ENCODE measurements at regions not wholly inside any gene's neighbourhood (a gene's known extent, or its start where the extent isn't known, plus 50 kb on each side); places are given as distances from the start of the nearest gene placed in this dataset.

- H3K27ac Mint-ChIP-seq = peak overlapping the region in 1 of 3 donors; percentile 33
- H3K4me1 ChIP-seq (ENCODE audit: control insufficient read depth, insufficient read depth, low read length, poor library complexity, severe bottlenecking) = no peaks in the 10 kb centered on the region
- no peak overlapping the region for H3K4me3 ChIP-seq (ENCODE audit: low read depth, low read length)
- H3K27me3 ChIP-seq (ENCODE audit: control insufficient read depth, insufficient read depth, low read length) = no peaks in the 10 kb centered on the region
- H3K36me3 ChIP-seq (ENCODE audit: control insufficient read depth, insufficient read depth, low read length) = no peaks in the 10 kb centered on the region
- ATAC-seq (ENCODE audit: low read depth in 2 of 2) (no peak), DNase-seq (peak in 1 of 3 donors; percentile 44)
- no peak overlapping the region for H3K27ac ChIP-seq (ENCODE audit: insufficient read depth, low read length, poor library complexity, severe bottlenecking)
- H3K4me1 Mint-ChIP-seq = peaks cover 11 to 15% (median 13%) of the 10 kb centered on the region in 4 donors
- H3K4me3 Mint-ChIP-seq = peak overlapping the region in 1 of 4 donors; percentile 1
- H3K9me3 ChIP-seq (ENCODE audit: control insufficient read depth in 2 of 2, low read length in 2 of 2) = no peaks in the 10 kb centered on the region
- peaks cover 0 to 3% (median 0%) of the 10 kb centered on the region in 7 donors for H3K9me3 Mint-ChIP-seq
- peaks cover 6% of the 10 kb centered on the region for H3K36me3 Mint-ChIP-seq
- no peaks in the 10 kb centered on the region for H3K27me3 Mint-ChIP-seq
Observed at GRCh38 chr14:71497645-71498086, 434.6 kb upstream of the RGS6 start.

DNA sequence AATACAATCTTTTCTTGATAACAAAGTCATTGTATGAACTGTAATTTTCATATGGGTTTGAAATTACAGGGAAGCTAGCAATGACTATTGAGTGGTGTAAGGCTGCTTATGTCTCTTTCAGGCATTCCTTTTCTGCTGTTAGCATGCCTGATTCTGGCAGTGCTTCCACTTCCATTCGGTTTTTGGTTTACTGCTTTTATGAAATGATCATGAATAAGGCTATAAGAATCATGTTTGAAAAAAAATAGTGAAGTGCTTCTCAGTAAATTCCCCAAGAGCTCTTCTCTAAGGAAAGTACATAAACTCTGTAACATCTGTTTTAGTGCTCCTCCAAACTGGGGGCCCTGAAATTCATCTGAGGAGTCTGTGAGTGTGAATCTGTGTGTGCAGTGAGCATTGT, 434.0 kb upstream of the RGS6 start:
- no peaks in the 10 kb centered on the region for H3K27me3 ChIP-seq (ENCODE audit: control insufficient read depth, insufficient read depth, low read length)
- Mint-ChIP-seq H3K4me3 (no peak overlapping the region), H3K27ac (peak overlapping the region in 1 of 3 donors; percentile 33), H3K27me3 (no peaks in the 10 kb centered on the region), H3K36me3 (peaks cover 6% of the 10 kb centered on the region), H3K4me1 (peaks cover 12 to 20% (median 14%) of the 10 kb centered on the region in 4 donors), H3K9me3 (peaks cover 0 to 3% (median 0%) of the 10 kb centered on the region in 7 donors)
- no peaks in the 10 kb centered on the region for H3K36me3 ChIP-seq (ENCODE audit: control insufficient read depth, insufficient read depth, low read length)
- H3K9me3 ChIP-seq (ENCODE audit: control insufficient read depth in 2 of 2, low read length in 2 of 2) = no peaks in the 10 kb centered on the region
- no peaks in the 10 kb centered on the region for H3K4me1 ChIP-seq (ENCODE audit: control insufficient read depth, insufficient read depth, low read length, poor library complexity, severe bottlenecking)
- no peak overlapping the region for H3K4me3 ChIP-seq (ENCODE audit: low read depth, low read length)
- H3K27ac ChIP-seq (ENCODE audit: insufficient read depth, low read length, poor library complexity, severe bottlenecking) = no peak overlapping the region
- no peak for ATAC-seq (ENCODE audit: low read depth in 2 of 2)
- DNase-seq = no peak

DNA sequence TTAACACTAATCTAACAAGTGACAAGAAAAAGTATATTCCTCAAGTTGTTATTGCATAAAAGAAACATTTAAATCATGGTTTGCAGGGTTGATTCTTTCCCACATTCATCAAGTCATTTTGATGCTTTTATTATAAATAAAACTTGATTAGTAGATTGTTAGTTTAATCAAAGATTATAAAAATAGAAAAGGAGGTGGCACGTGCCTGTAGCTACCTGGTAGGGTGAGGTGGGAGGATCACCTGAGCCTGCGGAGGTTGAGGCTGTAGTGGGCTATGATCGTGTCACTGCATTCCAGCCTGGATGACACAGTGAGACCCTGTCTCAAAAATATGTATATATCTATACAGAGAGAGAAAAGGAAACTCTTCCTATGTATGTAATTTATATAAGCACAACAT, 433.2 kb upstream of the RGS6 start:
- Mint-ChIP-seq H3K9me3 (peaks cover 0 to 3% (median 0%) of the 10 kb centered on the region in 7 donors), H3K4me1 (peaks cover 12 to 21% (median 13%) of the 10 kb centered on the region in 4 donors), H3K27me3 (no peaks in the 10 kb centered on the region), H3K36me3 (peaks cover 6% of the 10 kb centered on the region), H3K27ac (no peak overlapping the region), H3K4me3 (no peak overlapping the region)
- DNase-seq (no peak), ATAC-seq (ENCODE audit: low read depth in 2 of 2) (no peak)
- Histone ChIP-seq H3K4me3 (ENCODE audit: low read depth, low read length) (no peak overlapping the region), H3K4me1 (ENCODE audit: control insufficient read depth, insufficient read depth, low read length, poor library complexity, severe bottlenecking) (no peaks in the 10 kb centered on the region), H3K27me3 (ENCODE audit: control insufficient read depth, insufficient read depth, low read length) (no peaks in the 10 kb centered on the region), H3K9me3 (ENCODE audit: control insufficient read depth in 2 of 2, low read length in 2 of 2) (no peaks in the 10 kb centered on the region), H3K36me3 (ENCODE audit: control insufficient read depth, insufficient read depth, low read length) (no peaks in the 10 kb centered on the region), H3K27ac (ENCODE audit: insufficient read depth, low read length, poor library complexity, severe bottlenecking) (no peak overlapping the region)

DNA sequence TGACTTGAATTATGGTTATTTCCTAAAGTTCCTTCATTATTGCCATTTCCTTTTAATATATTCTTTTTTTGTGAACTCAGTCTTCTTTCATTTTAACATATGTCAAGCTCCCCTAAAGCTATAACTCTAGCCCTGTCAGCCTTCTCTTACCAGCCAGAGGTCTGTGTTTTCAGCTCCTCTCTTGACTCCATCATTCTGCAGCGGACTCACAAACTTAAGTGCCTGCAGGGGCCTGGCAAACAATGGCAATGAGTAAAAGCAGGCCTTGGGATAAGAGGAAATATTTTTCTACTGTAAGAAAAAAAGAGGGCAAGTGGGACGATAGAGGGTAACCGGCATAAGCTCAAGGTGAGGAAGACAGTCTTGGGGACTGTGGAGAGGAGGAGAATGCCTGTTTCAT, 424.5 kb upstream of the RGS6 start:
- Mint-ChIP-seq H3K27ac (no peak overlapping the region), H3K4me3 (no peak overlapping the region), H3K27me3 (no peaks in the 10 kb centered on the region), H3K4me1 (peaks cover 5 to 16% (median 9%) of the 10 kb centered on the region in 4 donors), H3K9me3 (peaks cover 0 to 1% (median 0%) of the 10 kb centered on the region in 7 donors), H3K36me3 (peaks cover 4% of the 10 kb centered on the region)
- Histone ChIP-seq H3K4me3 (ENCODE audit: low read depth, low read length) (no peak overlapping the region), H3K27me3 (ENCODE audit: control insufficient read depth, insufficient read depth, low read length) (no peaks in the 10 kb centered on the region), H3K9me3 (ENCODE audit: control insufficient read depth in 2 of 2, low read length in 2 of 2) (no peaks in the 10 kb centered on the region), H3K36me3 (ENCODE audit: control insufficient read depth, insufficient read depth, low read length) (no peaks in the 10 kb centered on the region), H3K4me1 (ENCODE audit: control insufficient read depth, insufficient read depth, low read length, poor library complexity, severe bottlenecking) (no peaks in the 10 kb centered on the region), H3K27ac (ENCODE audit: insufficient read depth, low read length, poor library complexity, severe bottlenecking) (no peak overlapping the region)
- no peak for ATAC-seq (ENCODE audit: low read depth in 2 of 2)
- DNase-seq = no peak

DNA sequence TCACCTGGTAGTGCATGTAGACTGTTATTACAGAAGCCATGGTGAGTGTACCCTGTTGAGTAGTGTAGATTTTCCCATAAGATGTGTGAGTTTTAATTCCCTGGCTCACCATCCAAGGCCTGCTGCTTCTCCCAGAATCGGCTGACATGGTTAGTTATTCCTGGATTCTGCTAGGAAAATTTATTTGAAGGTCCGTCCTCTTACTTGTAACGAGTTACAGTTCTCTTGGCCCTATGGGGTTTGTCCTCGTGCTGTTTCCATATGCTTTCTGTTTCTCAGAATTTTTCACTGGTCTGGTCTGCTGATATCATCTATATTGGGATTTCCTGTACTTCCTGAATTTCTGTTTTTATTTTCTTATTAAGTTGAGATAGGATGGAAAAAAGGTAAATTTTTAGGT, 423.3 kb upstream of the RGS6 start:
- peaks cover 0 to 1% (median 0%) of the 10 kb centered on the region in 7 donors for H3K9me3 Mint-ChIP-seq
- peaks cover 5 to 9% (median 8%) of the 10 kb centered on the region in 4 donors for H3K4me1 Mint-ChIP-seq

GRCh38 chr14:71511152-71511551, 421.1 kb upstream of the RGS6 start:
- H3K4me3 Mint-ChIP-seq = no peak overlapping the region
- Histone ChIP-seq H3K4me3 (ENCODE audit: low read depth, low read length) (no peak overlapping the region), H3K36me3 (ENCODE audit: control insufficient read depth, insufficient read depth, low read length) (peaks cover 4% of the 10 kb centered on the region), H3K27ac (ENCODE audit: insufficient read depth, low read length, poor library complexity, severe bottlenecking) (no peak overlapping the region), H3K27me3 (ENCODE audit: control insufficient read depth, insufficient read depth, low read length) (no peaks in the 10 kb centered on the region), H3K9me3 (ENCODE audit: control insufficient read depth in 2 of 2, low read length in 2 of 2) (no peaks in the 10 kb centered on the region), H3K4me1 (ENCODE audit: control insufficient read depth, insufficient read depth, low read length, poor library complexity, severe bottlenecking) (no peaks in the 10 kb centered on the region)
- peaks cover 22% of the 10 kb centered on the region for H3K36me3 Mint-ChIP-seq
- no peak overlapping the region for H3K27ac Mint-ChIP-seq
- peaks cover 0 to 1% (median 0%) of the 10 kb centered on the region in 7 donors for H3K9me3 Mint-ChIP-seq
- peaks cover 0 to 15% (median 8%) of the 10 kb centered on the region in 4 donors for H3K4me1 Mint-ChIP-seq
- DNase-seq (no peak), ATAC-seq (ENCODE audit: low read depth in 2 of 2) (no peak)
- H3K27me3 Mint-ChIP-seq = no peaks in the 10 kb centered on the region

More for the DNA sequence above, 423.3 kb upstream of the RGS6 start:
- no peak for ATAC-seq (ENCODE audit: low read depth in 2 of 2)
- H3K4me3 ChIP-seq (ENCODE audit: low read depth, low read length) = no peak overlapping the region
- H3K4me1 ChIP-seq (ENCODE audit: control insufficient read depth, insufficient read depth, low read length, poor library complexity, severe bottlenecking) = no peaks in the 10 kb centered on the region
- no peaks in the 10 kb centered on the region for H3K27me3 ChIP-seq (ENCODE audit: control insufficient read depth, insufficient read depth, low read length)
- H3K9me3 ChIP-seq (ENCODE audit: control insufficient read depth in 2 of 2, low read length in 2 of 2) = no peaks in the 10 kb centered on the region
- Mint-ChIP-seq H3K4me3 (no peak overlapping the region), H3K36me3 (peaks cover 16% of the 10 kb centered on the region), H3K27me3 (no peaks in the 10 kb centered on the region), H3K27ac (no peak overlapping the region)
- no peaks in the 10 kb centered on the region for H3K36me3 ChIP-seq (ENCODE audit: control insufficient read depth, insufficient read depth, low read length)
- no peak overlapping the region for H3K27ac ChIP-seq (ENCODE audit: insufficient read depth, low read length, poor library complexity, severe bottlenecking)
- no peak for DNase-seq

- no peak for ATAC-seq (ENCODE audit: low read depth in 2 of 2)
- Mint-ChIP-seq H3K4me3 (no peak overlapping the region), H3K9me3 (peaks cover 0 to 1% (median 0%) of the 10 kb centered on the region in 7 donors), H3K36me3 (peaks cover 41% of the 10 kb centered on the region), H3K4me1 (peaks cover 0 to 7% (median 0%) of the 10 kb centered on the region in 4 donors), H3K27ac (no peak overlapping the region), H3K27me3 (no peaks in the 10 kb centered on the region)
- H3K4me1 ChIP-seq (ENCODE audit: control insufficient read depth, insufficient read depth, low read length, poor library complexity, severe bottlenecking) = no peaks in the 10 kb centered on the region
- DNase-seq = no peak
- H3K27me3 ChIP-seq (ENCODE audit: control insufficient read depth, insufficient read depth, low read length) = no peaks in the 10 kb centered on the region
- no peak overlapping the region for H3K4me3 ChIP-seq (ENCODE audit: low read depth, low read length)
- no peaks in the 10 kb centered on the region for H3K9me3 ChIP-seq (ENCODE audit: control insufficient read depth in 2 of 2, low read length in 2 of 2)
- H3K27ac ChIP-seq (ENCODE audit: insufficient read depth, low read length, poor library complexity, severe bottlenecking) = no peak overlapping the region
- peaks cover 4% of the 10 kb centered on the region for H3K36me3 ChIP-seq (ENCODE audit: control insufficient read depth, insufficient read depth, low read length)
Observed at GRCh38 chr14:71514941-71515919, 417.0 kb upstream of the RGS6 start.

Data from CD4-positive, CD25-positive, alpha-beta regulatory T cell (primary cell).